HG02981 (cell line): ENCODE measurements at regions not wholly inside any gene's neighbourhood (a gene's known extent, or its start where the extent isn't known, plus 50 kb on each side); places are given as distances from the start of the nearest gene placed in this dataset.

Source experiments
- ATAC-seq: cut with Tn5 transposase; IDR thresholded peaks from one replicate; pipeline ENCODE4 v1.9.1; 2021; ENCODE audit warnings: mild to moderate bottlenecking, moderate library complexity; ENCODE audit not compliant: unreplicated experiment

DNA sequence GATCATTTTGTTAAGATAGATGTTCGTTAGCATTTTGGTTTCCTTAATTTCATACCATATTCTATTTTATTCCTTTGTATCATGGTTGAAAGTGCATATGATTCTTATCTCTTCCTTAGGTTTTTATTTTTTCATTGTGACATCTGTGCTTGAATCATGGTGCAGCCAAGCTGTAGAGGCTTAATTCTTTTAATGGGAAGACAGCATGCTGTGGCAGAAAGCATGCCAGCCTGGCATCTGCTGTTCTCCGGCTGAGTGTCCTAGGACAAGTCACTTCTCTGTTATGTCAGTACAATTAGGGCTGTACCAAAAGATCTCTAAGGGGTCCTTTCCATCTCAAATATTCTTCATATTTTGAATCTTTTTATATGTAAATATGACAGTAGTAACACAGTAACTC, 68.5 kb upstream of the PMFBP1 start:
- no peak for ATAC-seq

DNA sequence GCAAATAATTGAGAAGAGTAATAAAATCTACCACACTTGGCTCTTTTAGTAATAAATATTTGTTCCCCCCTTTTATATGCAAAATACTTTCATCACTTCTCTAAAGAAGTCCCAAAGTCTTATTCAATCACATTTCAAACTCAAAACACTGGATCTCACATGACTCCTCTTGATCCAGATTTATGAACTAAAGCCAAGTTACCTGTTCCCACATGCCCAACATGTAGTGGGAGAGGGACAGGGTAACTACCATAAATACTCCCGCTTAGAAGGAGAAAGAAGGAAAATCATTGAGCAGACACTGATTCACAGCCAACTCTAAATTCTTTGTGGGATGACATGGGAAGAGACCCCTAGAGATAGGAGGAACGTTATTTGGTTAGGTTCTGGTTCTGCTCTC, 64.9 kb upstream of the PMFBP1 start:
- ATAC-seq: no peak

DNA sequence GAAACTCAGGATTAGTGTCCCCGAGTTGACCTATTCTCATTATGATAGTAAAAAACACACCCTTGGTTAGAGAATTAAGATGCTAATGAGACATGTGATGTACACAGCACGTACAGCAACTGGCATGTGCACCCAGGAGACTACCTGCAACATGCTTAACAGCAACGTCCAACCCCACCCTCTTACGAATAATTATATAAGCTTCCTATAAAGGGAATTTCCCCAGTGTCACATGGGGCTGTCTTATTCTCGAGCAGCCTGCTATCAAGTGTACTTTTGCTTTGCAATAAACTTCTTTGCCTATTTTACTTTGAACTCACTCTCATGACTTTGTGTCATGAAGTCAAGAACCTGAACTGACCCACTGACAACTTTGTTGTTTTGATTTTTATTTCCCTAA, 62.4 kb upstream of the PMFBP1 start:
- ATAC-seq: no peak

DNA sequence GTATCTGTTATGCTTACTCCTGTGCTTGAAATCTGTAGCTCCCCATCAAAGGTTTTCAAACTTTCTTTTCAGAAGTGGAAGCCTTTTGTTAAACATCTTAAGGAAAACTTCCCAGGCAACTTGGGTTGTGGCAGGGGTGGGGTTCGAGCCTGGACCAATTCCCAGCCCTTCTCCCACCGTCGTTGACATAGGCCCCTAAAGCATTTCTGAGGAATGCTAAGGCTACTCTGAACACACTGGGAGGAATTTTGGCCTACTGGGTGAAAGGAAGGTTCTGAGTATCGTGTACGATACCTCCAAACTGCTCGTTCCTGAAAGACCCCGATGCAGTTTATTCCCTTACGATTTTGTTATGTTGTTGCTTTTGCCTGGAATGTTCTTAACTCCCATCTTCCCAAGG, 56.1 kb upstream of the PMFBP1 start:
- ATAC-seq: no peak

DNA sequence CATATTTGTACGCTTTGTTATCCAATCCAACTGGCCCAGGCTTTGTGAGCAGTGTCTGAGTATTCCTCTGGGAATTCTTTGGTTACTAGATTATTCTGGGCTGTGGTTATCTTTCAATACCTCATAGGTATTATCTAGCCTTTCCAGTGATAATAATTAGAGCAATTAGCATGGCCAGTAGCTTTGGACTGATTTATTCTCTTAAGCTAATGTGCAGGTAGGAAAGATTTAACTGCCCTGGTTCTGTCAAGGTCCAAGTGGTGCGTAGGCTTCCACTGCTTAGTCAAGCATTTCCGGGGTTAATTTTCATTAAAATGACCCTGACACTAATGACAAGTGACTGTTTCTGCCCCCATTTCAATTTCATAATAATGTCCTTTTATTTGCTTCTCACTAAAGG, 54.2 kb upstream of the PMFBP1 start:
- no peak for ATAC-seq

DNA sequence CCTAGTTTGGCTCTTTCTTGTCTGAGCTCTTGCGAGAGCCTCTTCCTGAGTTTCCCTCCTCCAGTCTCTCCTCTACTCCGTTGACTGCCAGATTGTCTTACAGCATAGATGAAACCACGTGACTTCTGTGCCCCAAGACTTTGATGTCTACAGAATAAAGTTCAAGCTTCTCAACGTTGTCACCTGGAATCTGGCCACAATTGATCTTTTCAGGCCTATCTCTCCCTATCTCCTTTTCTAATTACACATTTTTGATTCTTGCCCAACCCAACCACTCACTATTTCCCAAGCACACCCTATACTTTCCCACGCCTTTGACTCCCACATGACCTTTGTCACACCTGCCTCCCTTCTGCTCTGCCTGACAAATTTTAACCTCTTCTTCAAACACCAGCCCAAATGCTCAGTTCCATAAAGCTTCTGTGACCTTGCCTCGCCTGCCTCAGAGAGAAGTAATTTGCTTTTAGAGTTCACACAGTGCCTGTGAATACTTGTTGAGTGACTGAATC, 52.4 kb upstream of the PMFBP1 start:
- no peak for ATAC-seq

DNA sequence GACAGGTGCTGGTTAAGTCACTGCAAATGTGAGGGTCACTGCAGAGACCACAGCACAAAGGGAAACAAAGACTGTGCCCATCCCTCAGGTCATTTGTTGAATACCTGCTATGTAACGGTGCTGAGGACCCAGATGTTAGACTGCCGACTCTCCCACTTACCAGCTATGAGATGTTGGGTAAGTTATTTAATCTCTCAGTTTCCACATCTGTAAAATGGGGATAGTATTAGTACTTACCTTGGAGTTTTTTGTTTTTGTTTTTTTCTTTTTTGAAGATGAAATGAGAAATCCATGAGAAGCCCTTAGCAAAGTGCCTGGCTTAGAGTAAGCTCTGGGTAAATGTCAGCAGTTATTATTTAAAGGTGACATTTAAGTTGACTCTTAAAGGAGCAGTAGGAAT, 50.5 kb upstream of the PMFBP1 start:
- no peak for ATAC-seq
